K562 (cell line): ENCODE measurements at regions not wholly inside any gene's neighbourhood (a gene's known extent, or its start where the extent isn't known, plus 50 kb on each side); places are given as distances from the start of the nearest gene placed in this dataset.

Experiments used
- ATAC-seq: fragments of 200-7000 bp; cut with Tn5 transposase; 3 replicates; pipeline ENCODE4 v1.9.1; 2020; ENCODE audit warnings: moderate library complexity
- BruUV-seq: library from RNA; stranded (reverse); fragments of 400-500 nt; replicated peaks from 2 replicates; lab custom pipeline; 2021; lab: Mats Ljungman, UMichigan
- CTCF ChIA-PET: fragments of 300-600 bp; formaldehyde crosslinking; extraction: SDS; loops from one replicate; lab custom pipeline; 2021; ENCODE audit warnings: low intra/inter-chr PET ratio; lab: Yijun Ruan, JAX
- POLR2A ChIA-PET: fragments of 300-600, 350-650 bp; sonication (Branson Sonifier 250); formaldehyde crosslinking; extraction: SDS; loops from one replicate; lab custom pipeline; 2021; ENCODE audit warnings: antibody characterized with exemption, inconsistent platforms; lab: Yijun Ruan, JAX
- DNase-seq, 4 experiments: peaks; one replicate each; pipeline versions ENCODE4 v3.0.0 to v3.0.0-alpha.2; 2011 to 2018; ENCODE audit warnings: low spot score in 3 of 4, mixed read lengths in 3 of 4; ENCODE audit errors: extremely low read depth in 1 of 4
- FAIRE-seq: peaks from 2 replicates; lab custom pipeline; 2011; peaks lifted over from hg19 to GRCh38; lab: Jason Lieb, UNC
- H2AFZ ChIP-seq: 2 replicates; pipeline ENCODE4 v1.6.0; 2011; ENCODE audit warnings: low read depth, low read length, control low read depth, inconsistent platforms
- H3K27ac ChIP-seq: fragments of 200-600 bp; 3 replicates; pipeline ENCODE4 v1.8.0; 2011; ENCODE audit warnings: low read depth, mild to moderate bottlenecking, control low read depth, inconsistent platforms, low read length, moderate library complexity, mixed read lengths; ENCODE audit errors: extremely low read depth
- H3K27me3 ChIP-seq, 2 experiments: fragments of 300-600 bp in 1 of 2; 2 replicates in 1 of 2; 3 replicates in 1 of 2; pipeline versions ENCODE4 v1.6.0 to v1.8.0; 2011; ENCODE audit warnings: inconsistent platforms in 2 of 2, low read length in 2 of 2, mild to moderate bottlenecking in 1 of 2, mixed read lengths in 1 of 2, moderate library complexity in 1 of 2; ENCODE audit not compliant: control insufficient read depth in 2 of 2, insufficient read depth in 2 of 2
- H3K36me3 ChIP-seq: fragments of 300-600 bp; 3 replicates; pipeline ENCODE4 v1.8.0; 2011; ENCODE audit warnings: mild to moderate bottlenecking, low read length, inconsistent platforms; ENCODE audit not compliant: control insufficient read depth, insufficient read depth
- H3K4me1 ChIP-seq, 2 experiments: fragments of 200-600 bp in 1 of 2; replicated peaks in 1 of 2; 2 replicates in 1 of 2; 3 replicates in 1 of 2; pipeline versions ENCODE4 v1.5.1 to v1.8.0; 2011; ENCODE audit warnings: inconsistent platforms in 2 of 2, low read length in 2 of 2, mild to moderate bottlenecking in 1 of 2, mixed read lengths in 1 of 2, moderate library complexity in 1 of 2; ENCODE audit not compliant: control insufficient read depth in 2 of 2, insufficient read depth in 2 of 2
- H3K4me2 ChIP-seq: 2 replicates; pipeline ENCODE4 v1.6.1; 2011; ENCODE audit warnings: low read length, control low read depth, inconsistent platforms, mixed read lengths; ENCODE audit not compliant: insufficient read depth
- H3K4me3 ChIP-seq: fragments of 200-600 bp; sonication (generic), shearing (Covaris generic); 2 replicates; pipeline ENCODE4 v1.5.1; 2016; ENCODE audit warnings: control low read depth, inconsistent platforms
- H3K79me2 ChIP-seq: fragments of 200-600 bp; 3 replicates; pipeline ENCODE4 v1.8.0; 2011; ENCODE audit warnings: low read length, inconsistent platforms; ENCODE audit not compliant: control insufficient read depth, insufficient read depth
- H3K9ac ChIP-seq, 2 experiments: 2 replicates each; pipeline versions ENCODE4 v1.6.0 to v1.6.1; 2011; ENCODE audit warnings: low read depth in 2 of 2, low read length in 2 of 2, control low read depth in 1 of 2, inconsistent platforms in 1 of 2, mild to moderate bottlenecking in 1 of 2, mixed read lengths in 1 of 2; ENCODE audit not compliant: insufficient read depth in 1 of 2
- H3K9me1 ChIP-seq: one replicate; pipeline ENCODE4 v1.6.0; 2011; ENCODE audit warnings: inconsistent platforms, mild to moderate bottlenecking, low read length, moderate library complexity; ENCODE audit not compliant: control insufficient read depth, insufficient read depth
- H3K9me3 ChIP-seq: replicated peaks from 2 replicates; pipeline ENCODE4 v1.5.1; 2011; ENCODE audit warnings: low read depth, low read length, inconsistent platforms; ENCODE audit not compliant: control insufficient read depth, insufficient read depth
- H4K20me1 ChIP-seq: replicated peaks from 2 replicates; pipeline ENCODE4 v1.6.1; 2011; ENCODE audit warnings: low read length, inconsistent platforms, mixed read lengths; ENCODE audit not compliant: control insufficient read depth, insufficient read depth
- C11orf30 ChIP-seq: fragments of 450-650 bp; IDR thresholded peaks from 2 replicates; pipeline ENCODE4 v1.6.1; 2016; ENCODE audit warnings: low read depth, mild to moderate bottlenecking
- CLOCK ChIP-seq: fragments of 250-450 bp; sonication (Bioruptor Pico); IDR thresholded peaks from 2 replicates; pipeline ENCODE4 v1.4.0; 2020; ENCODE audit warnings: mild to moderate bottlenecking, moderate library complexity, borderline replicate concordance
- E2F1 ChIP-seq: sonication (generic); formaldehyde crosslinking; IDR thresholded peaks from 2 replicates; pipeline ENCODE4 v1.8.1; 2023; ENCODE audit warnings: mild to moderate bottlenecking, missing genetic modification reagents, moderate library complexity
- KDM1A ChIP-seq, 2 experiments: fragments of 450-650 bp; IDR thresholded peaks; 2 replicates each; pipeline ENCODE4 v1.6.1; 2016; ENCODE audit warnings: mild to moderate bottlenecking in 2 of 2
- LEF1 ChIP-seq: fragments of 450-650 bp; IDR thresholded peaks from 2 replicates; pipeline ENCODE4 v1.6.1; 2016; ENCODE audit warnings: mild to moderate bottlenecking
- TAL1 ChIP-seq: fragments of 450-650 bp; IDR thresholded peaks from 2 replicates; pipeline ENCODE4 v1.6.1; 2016; ENCODE audit warnings: mild to moderate bottlenecking
- ZFP1 ChIP-seq: fragments of 450-650 bp; formaldehyde crosslinking; IDR thresholded peaks from 2 replicates; pipeline ENCODE4 v1.4.0; 2020; ENCODE audit warnings: mild to moderate bottlenecking, mixed read lengths
- ZFP36 ChIP-seq: fragments of 150-350 bp; IDR thresholded peaks from 2 replicates; pipeline ENCODE4 v1.6.1; 2018; ENCODE audit warnings: low read length, low read depth; ENCODE audit not compliant: partially characterized antibody
- ZNF224 ChIP-seq: sonication (generic); formaldehyde crosslinking; IDR thresholded peaks from 2 replicates; pipeline ENCODE4 v1.8.0; 2022; ENCODE audit warnings: mild to moderate bottlenecking, missing genetic modification reagents
- WGBS: fragments of 100-300 bp; shearing (Covaris generic); methylation state at CpG from one replicate; pipeline ENCODE4 v1.1.6; 2016; ENCODE audit warnings: low coverage, mixed read lengths; ENCODE audit not compliant: insufficient coverage; ENCODE audit errors: missing lambda C conversion rate; 5-methylcytosine and 5-hydroxymethylcytosine counted together
- in situ Hi-C: fragments of 300-500 bp; cut with MboI; formaldehyde crosslinking; loops from 4 replicates; pipeline ENCODE4 v1.15.0; 2018; ENCODE audit warnings: inconsistent platforms, mixed read lengths
- intact Hi-C: fragments of 100-400 bp; cut with micrococcal nuclease; formaldehyde crosslinking; loops from 2 replicates; pipeline ENCODE4 v1.14.2; 2022

GRCh38 chr11:91067666-91068065, 844.8 kb upstream of the CHORDC1 start:
- DNase-seq (no peak), ATAC-seq (no peak), FAIRE-seq (no peak)
- Histone ChIP-seq H3K4me3 (no peak overlapping the region), H3K27ac (no peak overlapping the region), H3K27me3 (no peaks in the 10 kb centered on the region), H3K9ac (no peak overlapping the region), H3K4me2 (no peak overlapping the region), H3K36me3 (no peaks in the 10 kb centered on the region), H3K9me1 (no peaks in the 10 kb centered on the region), H4K20me1 (no peaks in the 10 kb centered on the region), H3K9me3 (no peaks in the 10 kb centered on the region), H3K4me1 (no peaks in the 10 kb centered on the region), H3K79me2 (no peaks in the 10 kb centered on the region), H2AFZ (no peak overlapping the region)
- 0% methylated on average over 2 of the region's 2 CpGs for WGBS
- intact Hi-C loops = no loop called here
- in situ Hi-C loops = no loop called here
- no peak for TF ChIP-seq CLOCK
- no peak for TF ChIP-seq LEF1
- no peak for TF ChIP-seq ZNF224 (CRISPR knock-in tag)
- no peak for TF ChIP-seq TAL1
- no peak for TF ChIP-seq C11orf30
- TF ChIP-seq ZFP1 (CRISPR knock-in tag) = no peak
- TF ChIP-seq ZFP36 = no peak
- no peak for TF ChIP-seq E2F1
- TF ChIP-seq KDM1A (IDR thresholded peaks at IDR 0.05) = no peak
- ChIA-PET POLR2A (no interaction called here), CTCF (no interaction called here)
- no TSS peak for BruUV-seq
